Liver (tissue), 8 donors: ENCODE measurements at regions not wholly inside any gene's neighbourhood (a gene's known extent, or its start where the extent isn't known, plus 50 kb on each side); places are given as distances from the start of the nearest gene placed in this dataset.
"Not testable (repeated sequence)": the region's sequence is repeated elsewhere in the genome, so short reads cannot be mapped to it uniquely, and the experiment has no call there.

Experiments used
- DNase-seq: peaks from one replicate; pipeline ENCODE4 v3.0.0-alpha.2; 2017; ENCODE audit warnings: low spot score
- H3K27ac ChIP-seq, 2 donors: one replicate each; pipeline ENCODE4 v1.7.0; 2013; ENCODE audit warnings: inconsistent platforms in 2 of 2, low read length in 2 of 2, control low read depth in 1 of 2, low read depth in 1 of 2, mild to moderate bottlenecking in 1 of 2
- H3K27me3 ChIP-seq, 4 donors: one replicate each; pipeline versions ENCODE4 v1.6.1 to v1.7.0; 2013; ENCODE audit warnings: low read length in 3 of 4, inconsistent platforms in 1 of 4, mild to moderate bottlenecking in 1 of 4, moderate library complexity in 1 of 4; ENCODE audit not compliant: control insufficient read depth in 4 of 4, insufficient read depth in 4 of 4
- H3K36me3 ChIP-seq, 4 donors: one replicate each; pipeline versions ENCODE4 v1.6.1 to v1.7.0; 2013; ENCODE audit warnings: low read length in 3 of 4, mild to moderate bottlenecking in 3 of 4, low read depth in 1 of 4, moderate library complexity in 1 of 4; ENCODE audit not compliant: control insufficient read depth in 4 of 4, insufficient read depth in 3 of 4
- H3K4me1 ChIP-seq, 4 donors: one replicate each; pipeline versions ENCODE4 v1.6.1 to v1.7.0; 2013; ENCODE audit warnings: low read length in 3 of 4, mild to moderate bottlenecking in 3 of 4, moderate library complexity in 1 of 4; ENCODE audit not compliant: control insufficient read depth in 4 of 4, insufficient read depth in 4 of 4
- H3K4me3 ChIP-seq, 3 donors: one replicate each; pipeline versions ENCODE4 v1.6.1 to v1.7.0; 2013; ENCODE audit warnings: low read length in 3 of 3, control low read depth in 1 of 3, low read depth in 1 of 3, mild to moderate bottlenecking in 1 of 3
- H3K9ac ChIP-seq, 2 donors: one replicate each; pipeline ENCODE4 v1.7.0; 2013; ENCODE audit warnings: low read length in 2 of 2, mild to moderate bottlenecking in 2 of 2, moderate library complexity in 2 of 2, control low read depth in 1 of 2, low read depth in 1 of 2
- H3K9me3 ChIP-seq, 4 donors: one replicate each; pipeline versions ENCODE4 v1.6.1 to v1.7.0; 2013; ENCODE audit warnings: low read length in 3 of 4; ENCODE audit not compliant: control insufficient read depth in 4 of 4
- ATF3 ChIP-seq: IDR thresholded peaks from 2 replicates; pipeline ENCODE4 v1.6.1; 2016; ENCODE audit warnings: antibody characterized with exemption
- CTCF ChIP-seq: fragments of 150-350 bp; IDR thresholded peaks from 2 replicates; pipeline ENCODE4 v1.5.1; 2017; ENCODE audit warnings: improper control_type of control experiment, low read depth, low read length; ENCODE audit not compliant: missing input control
- FOXA2 ChIP-seq: IDR thresholded peaks from 2 replicates; pipeline ENCODE4 v1.6.1; 2016; ENCODE audit warnings: antibody characterized with exemption
- GABPA ChIP-seq, 2 donors: IDR thresholded peaks in 1 of 2; conservative IDR thresholded peaks in 1 of 2; 2 replicates each; pipeline ENCODE4 v1.6.1; 2016; ENCODE audit warnings: antibody characterized with exemption in 2 of 2, mild to moderate bottlenecking in 1 of 2, moderate library complexity in 1 of 2
- HNF4G ChIP-seq: IDR thresholded peaks from 2 replicates; pipeline ENCODE4 v1.6.1; 2016; ENCODE audit warnings: antibody characterized with exemption
- JUND ChIP-seq, 2 donors: IDR thresholded peaks; 2 replicates each; pipeline ENCODE4 v1.6.1; 2016; ENCODE audit warnings: antibody characterized with exemption in 2 of 2
- MAX ChIP-seq: IDR thresholded peaks from 2 replicates; pipeline ENCODE4 v1.6.1; 2016; ENCODE audit warnings: antibody characterized with exemption
- NR2F2 ChIP-seq: IDR thresholded peaks from 2 replicates; pipeline ENCODE4 v1.6.1; 2016; ENCODE audit warnings: antibody characterized with exemption
- REST ChIP-seq: IDR thresholded peaks from 2 replicates; pipeline ENCODE4 v1.6.1; 2016; ENCODE audit warnings: antibody characterized with exemption, mild to moderate bottlenecking
- RXRA ChIP-seq, 2 donors: IDR thresholded peaks; 2 replicates each; pipeline ENCODE4 v1.6.1; 2017 to 2018; ENCODE audit warnings: antibody characterized with exemption in 2 of 2, mild to moderate bottlenecking in 1 of 2
- SP1 ChIP-seq: IDR thresholded peaks from 2 replicates; pipeline ENCODE4 v1.6.1; 2018; ENCODE audit warnings: antibody characterized with exemption, mild to moderate bottlenecking
- TAF1 ChIP-seq: conservative IDR thresholded peaks from 2 replicates; pipeline ENCODE4 v1.6.1; 2016; ENCODE audit warnings: antibody characterized with exemption, mild to moderate bottlenecking
- YY1 ChIP-seq: IDR thresholded peaks from 2 replicates; pipeline ENCODE4 v1.6.1; 2016; ENCODE audit warnings: antibody characterized with exemption, mild to moderate bottlenecking
- WGBS: extraction: QIAGEN DNeasy Blood & Tissue Kit; methylation state at CpG from one replicate; pipeline ENCODE4 v1.1.7; 2013; 5-methylcytosine and 5-hydroxymethylcytosine counted together
- donor health status: healthy.
- donor health status: healthy.
- donor health status: healthy.
- donor health status: healthy.
- donor health status: healthy.

- 68% methylated on average over 4 of the region's 4 CpGs for WGBS
- no peak for DNase-seq
Measured at GRCh38 chr4:141871086-141871770, 234.8 kb downstream of the IL15 start.

GRCh38 chr4:141882650-141883049 lies 246.3 kb downstream of the IL15 start:
- DNase-seq, H3K4me3 ChIP-seq, H3K27me3 ChIP-seq, H3K36me3 ChIP-seq, H3K27ac ChIP-seq, H3K4me1 ChIP-seq, H3K9me3 ChIP-seq, H3K9ac ChIP-seq: not testable (repeated sequence)
- 48% methylated on average over 11 of the region's 12 CpGs for WGBS

More at GRCh38 chr4:141871086-141871770, 234.8 kb downstream of the IL15 start:
- Histone ChIP-seq H3K36me3 (no peaks in the 10 kb centered on the region), H3K27me3 (no peaks in the 10 kb centered on the region), H3K4me1 (peaks cover 0 to 7% (median 0%) of the 10 kb centered on the region in 4 donors), H3K9ac (no peak overlapping the region), H3K4me3 (no peak overlapping the region), H3K27ac (no peak overlapping the region), H3K9me3 (no peaks in the 10 kb centered on the region)
- TF ChIP-seq SP1 (no peak), JUND (IDR thresholded peaks at IDR 0.05) (no peak), RXRA (IDR thresholded peaks at IDR 0.05) (no peak), YY1 (no peak), MAX (no peak), ATF3 (no peak), HNF4G (no peak), NR2F2 (no peak), TAF1 (no peak), REST (no peak), CTCF (no peak), FOXA2 (no peak)

- no peak for DNase-seq
Measured at GRCh38 chr4:141884070-141884469, 247.7 kb downstream of the IL15 start.

More at GRCh38 chr4:141884070-141884469, 247.7 kb downstream of the IL15 start:
- no peaks in the 10 kb centered on the region for H3K27me3 ChIP-seq
- TF ChIP-seq HNF4G (no peak), JUND (IDR thresholded peaks at IDR 0.05) (no peak), TAF1 (no peak), GABPA (IDR thresholded peaks at IDR 0.05 in 1 of 2, conservative IDR thresholded peaks at IDR 0.05 in 1 of 2) (no peak)
- no peaks in the 10 kb centered on the region for H3K36me3 ChIP-seq
- no peaks in the 10 kb centered on the region for H3K4me1 ChIP-seq
- no peaks in the 10 kb centered on the region for H3K9me3 ChIP-seq
- 73% methylated on average over 2 of the region's 2 CpGs for WGBS
- H3K9ac ChIP-seq: no peak overlapping the region
- no peak overlapping the region for H3K27ac ChIP-seq
- H3K4me3 ChIP-seq: no peak overlapping the region
